Mesothelial cell of epicardium (in vitro differentiated cells): ENCODE measurements at regions not wholly inside any gene's neighbourhood (a gene's known extent, or its start where the extent isn't known, plus 50 kb on each side); places are given as distances from the start of the nearest gene placed in this dataset.

Experiments used
- DNase-seq, 2 experiments: peaks; one replicate each; pipeline ENCODE4 v3.0.0; 2021; ENCODE audit warnings: low spot score in 2 of 2; ENCODE audit not compliant: unreplicated experiment in 2 of 2
- H3K27ac Mint-ChIP-seq: 2 replicates; pipeline ENCODE4 v1.8.0; 2021; ENCODE audit warnings: mixed read lengths
- H3K27me3 Mint-ChIP-seq: 2 replicates; pipeline ENCODE4 v1.8.0; 2021; ENCODE audit warnings: low read depth, mixed read lengths
- H3K36me3 Mint-ChIP-seq: 2 replicates; pipeline ENCODE4 v1.8.0; 2021; ENCODE audit warnings: mixed read lengths
- H3K4me1 Mint-ChIP-seq: 2 replicates; pipeline ENCODE4 v1.8.0; 2021; ENCODE audit warnings: mixed read lengths
- H3K4me3 Mint-ChIP-seq: 2 replicates; pipeline ENCODE4 v1.8.0; 2021; ENCODE audit warnings: mild to moderate bottlenecking, moderate library complexity, mixed read lengths
- H3K9me3 Mint-ChIP-seq: 2 replicates; pipeline ENCODE4 v1.8.0; 2021; ENCODE audit warnings: mixed read lengths
- TF ChIP-seq, protein P1 (sequence below): fragments of 200-600 bp; sonication (generic); IDR thresholded peaks from one replicate; pipeline ENCODE4 v1.5.0; 2021; ENCODE audit warnings: antibody characterized with exemption; ENCODE audit not compliant: unreplicated experiment

DNA sequence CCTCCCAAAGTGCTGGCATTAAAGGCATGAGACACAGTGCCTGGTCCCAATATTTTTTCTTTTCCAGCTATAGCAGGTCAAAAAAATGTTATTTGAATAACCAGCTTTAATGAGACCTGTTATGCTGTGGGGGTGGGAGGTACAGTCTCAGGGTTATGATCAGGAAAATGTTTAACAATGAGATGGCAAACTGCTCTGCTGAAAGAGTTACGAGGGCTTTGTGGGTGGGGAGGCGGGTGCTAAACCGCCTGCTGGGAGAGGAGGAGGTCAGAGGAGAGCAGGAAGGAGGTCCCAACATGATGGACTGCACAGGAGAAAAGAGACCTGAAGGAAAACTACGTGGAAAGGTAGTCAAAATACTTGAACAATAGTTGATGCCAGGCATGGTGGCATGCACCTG lies 126.0 kb upstream of the B3GALT2 start:
- TF ChIP-seq, protein P1, sequence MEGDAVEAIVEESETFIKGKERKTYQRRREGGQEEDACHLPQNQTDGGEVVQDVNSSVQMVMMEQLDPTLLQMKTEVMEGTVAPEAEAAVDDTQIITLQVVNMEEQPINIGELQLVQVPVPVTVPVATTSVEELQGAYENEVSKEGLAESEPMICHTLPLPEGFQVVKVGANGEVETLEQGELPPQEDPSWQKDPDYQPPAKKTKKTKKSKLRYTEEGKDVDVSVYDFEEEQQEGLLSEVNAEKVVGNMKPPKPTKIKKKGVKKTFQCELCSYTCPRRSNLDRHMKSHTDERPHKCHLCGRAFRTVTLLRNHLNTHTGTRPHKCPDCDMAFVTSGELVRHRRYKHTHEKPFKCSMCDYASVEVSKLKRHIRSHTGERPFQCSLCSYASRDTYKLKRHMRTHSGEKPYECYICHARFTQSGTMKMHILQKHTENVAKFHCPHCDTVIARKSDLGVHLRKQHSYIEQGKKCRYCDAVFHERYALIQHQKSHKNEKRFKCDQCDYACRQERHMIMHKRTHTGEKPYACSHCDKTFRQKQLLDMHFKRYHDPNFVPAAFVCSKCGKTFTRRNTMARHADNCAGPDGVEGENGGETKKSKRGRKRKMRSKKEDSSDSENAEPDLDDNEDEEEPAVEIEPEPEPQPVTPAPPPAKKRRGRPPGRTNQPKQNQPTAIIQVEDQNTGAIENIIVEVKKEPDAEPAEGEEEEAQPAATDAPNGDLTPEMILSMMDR, result no peak
- DNase-seq, result no peak
- peaks cover under 1% of the 10 kb centered on the region for H3K36me3 Mint-ChIP-seq
- peaks cover 2% of the 10 kb centered on the region for H3K9me3 Mint-ChIP-seq
- H3K4me1 Mint-ChIP-seq, result peaks cover 9% of the 10 kb centered on the region
- H3K27ac Mint-ChIP-seq, result no peak overlapping the region
- no peaks in the 10 kb centered on the region for H3K27me3 Mint-ChIP-seq
- no peak overlapping the region for H3K4me3 Mint-ChIP-seq

DNA sequence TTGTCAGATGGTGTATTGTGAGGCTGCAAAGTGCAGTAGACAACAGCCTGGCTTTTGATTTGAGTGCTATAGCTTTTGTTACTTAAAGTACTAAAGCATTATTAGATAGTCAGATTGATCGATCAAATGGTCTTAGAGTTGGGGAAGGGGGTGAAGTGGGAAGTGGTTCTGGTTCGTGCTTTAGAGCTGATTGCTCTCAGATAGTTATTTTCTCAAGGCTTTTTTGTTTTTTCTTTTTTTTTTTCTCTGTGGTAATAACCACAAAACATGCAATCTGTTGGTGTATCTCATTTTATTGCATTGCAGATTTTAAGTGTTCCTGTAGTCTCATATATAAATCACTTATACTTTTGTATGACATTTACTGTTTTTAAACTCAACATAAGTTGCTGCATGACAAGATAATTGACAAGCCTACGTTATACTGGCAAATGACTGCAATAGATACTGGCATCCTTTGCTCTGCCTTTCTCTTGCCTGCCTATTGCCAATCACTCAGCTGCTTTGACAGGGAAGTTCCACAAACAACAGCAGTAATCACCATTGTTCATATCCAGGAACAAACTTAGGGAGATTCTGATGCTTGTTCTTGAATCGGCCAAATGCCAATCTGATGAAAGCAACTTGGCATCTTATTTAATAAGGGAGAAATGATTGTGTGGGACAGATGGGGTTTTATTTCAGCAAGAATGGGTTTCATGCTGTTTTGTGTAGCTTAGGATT lies 125.0 kb upstream of the B3GALT2 start:
- H3K27me3 Mint-ChIP-seq, result no peaks in the 10 kb centered on the region
- peak overlapping the region; percentile 19 for H3K27ac Mint-ChIP-seq
- H3K4me1 Mint-ChIP-seq, result peaks cover 9% of the 10 kb centered on the region
- no peaks in the 10 kb centered on the region for H3K36me3 Mint-ChIP-seq
- no peaks in the 10 kb centered on the region for H3K9me3 Mint-ChIP-seq
- no peak overlapping the region for H3K4me3 Mint-ChIP-seq
- DNase-seq, result no peak
- TF ChIP-seq, protein P1, result no peak

DNA sequence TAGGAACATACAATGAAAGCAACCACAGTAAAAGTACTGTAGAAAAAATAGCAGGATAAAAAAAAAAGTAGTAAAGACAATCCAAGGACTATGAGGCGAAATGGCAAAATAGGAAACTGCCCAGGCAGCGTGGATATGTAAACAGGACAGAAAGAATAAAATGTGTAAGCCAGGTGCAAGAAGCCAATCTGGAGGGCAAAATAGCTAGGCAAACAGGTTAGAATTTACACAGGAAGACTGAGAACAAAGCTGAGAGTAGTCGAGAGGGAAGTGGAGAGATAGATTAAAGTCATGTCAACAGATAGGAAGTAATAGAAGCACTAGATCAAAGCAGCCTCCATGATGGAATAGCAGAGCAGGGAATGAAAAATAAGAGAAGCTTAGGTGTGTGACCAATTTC lies 124.2 kb upstream of the B3GALT2 start:
- H3K27ac Mint-ChIP-seq, result no peak overlapping the region
- no peaks in the 10 kb centered on the region for H3K9me3 Mint-ChIP-seq
- no peaks in the 10 kb centered on the region for H3K36me3 Mint-ChIP-seq
- no peak for DNase-seq
- H3K4me3 Mint-ChIP-seq, result no peak overlapping the region
- no peaks in the 10 kb centered on the region for H3K27me3 Mint-ChIP-seq
- TF ChIP-seq, protein P1, result no peak
- peaks cover 14% of the 10 kb centered on the region for H3K4me1 Mint-ChIP-seq

DNA sequence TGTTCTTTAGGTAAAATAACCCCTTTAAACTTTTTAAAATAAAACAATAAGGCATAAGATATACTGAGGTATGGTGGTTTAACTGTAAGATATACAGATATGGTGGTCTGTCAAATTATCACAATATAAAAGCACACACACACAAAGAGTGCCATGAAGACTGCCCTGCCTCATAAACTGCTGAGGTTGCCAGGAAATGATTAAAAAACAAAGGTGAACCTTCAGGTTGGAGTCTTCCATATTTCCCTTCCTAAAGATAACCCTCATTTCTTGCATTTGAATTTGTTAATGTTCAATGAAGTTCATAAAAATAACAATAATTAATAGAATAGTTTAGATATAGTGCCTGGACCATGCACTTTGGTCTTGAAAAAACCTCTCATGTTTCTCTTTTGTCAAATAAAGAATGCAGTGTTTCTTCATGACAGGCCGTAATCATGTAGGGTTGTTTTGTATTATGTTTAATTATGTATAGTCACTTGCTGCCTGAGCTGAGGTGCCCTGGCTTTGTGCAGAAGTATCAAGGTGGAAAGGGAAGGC lies 123.6 kb upstream of the B3GALT2 start:
- TF ChIP-seq, protein P1, result no peak
- DNase-seq, result no peak
- no peaks in the 10 kb centered on the region for H3K9me3 Mint-ChIP-seq
- no peaks in the 10 kb centered on the region for H3K36me3 Mint-ChIP-seq
- H3K4me1 Mint-ChIP-seq, result peaks cover 14% of the 10 kb centered on the region
- H3K27ac Mint-ChIP-seq, result no peak overlapping the region
- H3K4me3 Mint-ChIP-seq, result no peak overlapping the region
- H3K27me3 Mint-ChIP-seq, result no peaks in the 10 kb centered on the region

DNA sequence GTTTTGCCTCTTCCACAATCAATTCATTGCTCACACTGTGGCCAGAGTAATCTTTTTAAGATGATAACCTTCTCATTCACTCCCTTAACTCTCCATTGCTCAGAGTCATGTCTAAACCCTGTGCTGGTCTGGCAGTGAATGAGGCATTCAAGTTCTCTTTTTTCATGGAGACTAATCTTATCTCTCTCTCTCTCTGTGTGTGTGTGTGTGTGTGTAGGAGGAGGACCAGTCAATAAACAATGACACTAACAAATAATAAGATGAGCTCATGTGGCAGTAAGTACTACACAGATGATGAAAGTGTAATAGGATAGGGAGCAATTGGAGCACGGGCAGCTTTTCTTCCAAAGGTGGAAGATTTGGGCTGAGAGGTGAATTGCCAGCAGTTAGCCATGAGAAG lies 122.0 kb upstream of the B3GALT2 start:
- no peaks in the 10 kb centered on the region for H3K27me3 Mint-ChIP-seq
- H3K36me3 Mint-ChIP-seq, result no peaks in the 10 kb centered on the region
- TF ChIP-seq, protein P1, result no peak
- no peak for DNase-seq
- H3K27ac Mint-ChIP-seq, result no peak overlapping the region
- no peaks in the 10 kb centered on the region for H3K9me3 Mint-ChIP-seq
- H3K4me3 Mint-ChIP-seq, result no peak overlapping the region
- peaks cover 14% of the 10 kb centered on the region for H3K4me1 Mint-ChIP-seq
